CD4-positive, alpha-beta T cell (primary cell): ENCODE measurements at regions not wholly inside any gene's neighbourhood (a gene's known extent, or its start where the extent isn't known, plus 50 kb on each side); places are given as distances from the start of the nearest gene placed in this dataset.

Experiments used
- ATAC-seq: fragments of 200-7000 bp; cut with Tn5 transposase; one replicate; pipeline ENCODE4 v1.10.0; 2022; ENCODE audit warnings: mild to moderate bottlenecking; ENCODE audit not compliant: poor library complexity
- CTCF ChIA-PET: fragments of 350-600 bp; sonication (Branson Sonifier 250); formaldehyde crosslinking; loops from one replicate; lab custom pipeline; 2021; ENCODE audit warnings: antibody characterized with exemption, inconsistent platforms; lab: Charles Lee
- POLR2A ChIA-PET: fragments of 350-600 bp; sonication (Branson Sonifier 250); formaldehyde crosslinking; loops from one replicate; lab custom pipeline; 2021; ENCODE audit warnings: antibody characterized with exemption, inconsistent platforms; lab: Charles Lee
- DNase-seq, 14 experiments: peaks; one replicate each; pipeline ENCODE4 v3.0.0-alpha.2; 2013 to 2020; ENCODE audit warnings: mixed read lengths in 2 of 14
- H3K27ac ChIP-seq, 2 donors: one replicate each; pipeline versions ENCODE4 v1.5.1 to v1.7.0; 2013; ENCODE audit warnings: low read length in 2 of 2, low read depth in 1 of 2, mild to moderate bottlenecking in 1 of 2
- H3K27me3 ChIP-seq, 2 experiments: 1 replicate in 1 of 2; 2 replicates in 1 of 2; pipeline versions ENCODE4 v1.6.1 to v1.7.0; 2013; ENCODE audit warnings: low read length in 2 of 2, control low read depth in 1 of 2, mild to moderate bottlenecking in 1 of 2, moderate library complexity in 1 of 2; ENCODE audit not compliant: insufficient read depth in 2 of 2, control insufficient read depth in 1 of 2
- H3K36me3 ChIP-seq: one replicate; pipeline ENCODE4 v1.6.1; 2013; ENCODE audit warnings: low read length, control low read depth; ENCODE audit not compliant: insufficient read depth
- H3K4me1 ChIP-seq: one replicate; pipeline ENCODE4 v1.6.1; 2013; ENCODE audit warnings: low read length, control low read depth; ENCODE audit not compliant: insufficient read depth
- H3K4me3 ChIP-seq: one replicate; pipeline ENCODE4 v1.5.1; 2013; ENCODE audit warnings: mild to moderate bottlenecking, low read length, moderate library complexity
- H3K9me3 ChIP-seq, 2 experiments: 1 replicate in 1 of 2; 2 replicates in 1 of 2; pipeline versions ENCODE4 v1.6.1 to v1.7.0; 2013; ENCODE audit warnings: low read length in 2 of 2, mild to moderate bottlenecking in 2 of 2, control low read depth in 1 of 2, moderate library complexity in 1 of 2; ENCODE audit not compliant: control insufficient read depth in 1 of 2, insufficient read depth in 1 of 2
- H3K27ac Mint-ChIP-seq: one replicate; pipeline ENCODE4 v1.8.0; 2020; ENCODE audit warnings: mixed read lengths
- H3K27me3 Mint-ChIP-seq: one replicate; pipeline ENCODE4 v1.8.0; 2021; ENCODE audit warnings: mixed read lengths
- H3K36me3 Mint-ChIP-seq: one replicate; pipeline ENCODE4 v1.8.0; 2021; ENCODE audit warnings: low read depth, mixed read lengths
- H3K4me1 Mint-ChIP-seq: one replicate; pipeline ENCODE4 v1.8.0; 2021; ENCODE audit warnings: low read depth, mixed read lengths
- H3K4me3 Mint-ChIP-seq: one replicate; pipeline ENCODE4 v1.8.0; 2020; ENCODE audit warnings: mild to moderate bottlenecking, mixed read lengths
- H3K9me3 Mint-ChIP-seq: one replicate; pipeline ENCODE4 v1.8.0; 2020; ENCODE audit warnings: mixed read lengths
- intact Hi-C, 2 experiments: fragments of 100-400 bp; cut with DNase I in 1 of 2; cut with micrococcal nuclease in 1 of 2; formaldehyde crosslinking; loops; one replicate each; pipeline versions ENCODE4 v1.15.1 to v1.9.0; 2023 to 2025; cut with DNase I, micrococcal nuclease
- TF ChIP-seq, protein P1 (sequence below): fragments of 200-600 bp; IDR thresholded peaks from one replicate; pipeline ENCODE4 v1.8.0; 2022; ENCODE audit warnings: antibody characterized with exemption, mild to moderate bottlenecking

DNA sequence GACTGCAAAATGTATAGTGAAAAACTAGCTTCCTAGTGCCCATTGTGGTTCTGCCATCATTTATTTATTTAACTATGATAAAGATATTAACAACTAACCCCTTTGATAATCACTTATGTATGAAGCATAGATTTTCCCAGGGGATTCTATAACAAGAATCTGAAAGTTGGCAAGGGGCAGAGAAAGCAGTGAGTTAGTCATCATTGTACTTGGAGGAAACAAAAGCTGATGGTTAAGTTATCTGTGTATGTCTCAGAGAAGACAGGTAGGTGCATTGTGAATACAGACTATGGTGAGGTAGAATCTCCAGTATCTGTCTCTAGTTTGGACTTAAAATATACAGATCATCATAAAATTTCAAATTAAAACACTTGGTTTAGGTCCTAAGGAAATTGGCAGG, 2159.1 kb upstream of the CELF4 start:
- Mint-ChIP-seq H3K9me3 (peaks cover 2% of the 10 kb centered on the region), H3K4me3 (no peak overlapping the region), H3K36me3 (no peaks in the 10 kb centered on the region), H3K4me1 (no peaks in the 10 kb centered on the region), H3K27ac (no peak overlapping the region), H3K27me3 (no peaks in the 10 kb centered on the region)
- TF ChIP-seq, protein P1, sequence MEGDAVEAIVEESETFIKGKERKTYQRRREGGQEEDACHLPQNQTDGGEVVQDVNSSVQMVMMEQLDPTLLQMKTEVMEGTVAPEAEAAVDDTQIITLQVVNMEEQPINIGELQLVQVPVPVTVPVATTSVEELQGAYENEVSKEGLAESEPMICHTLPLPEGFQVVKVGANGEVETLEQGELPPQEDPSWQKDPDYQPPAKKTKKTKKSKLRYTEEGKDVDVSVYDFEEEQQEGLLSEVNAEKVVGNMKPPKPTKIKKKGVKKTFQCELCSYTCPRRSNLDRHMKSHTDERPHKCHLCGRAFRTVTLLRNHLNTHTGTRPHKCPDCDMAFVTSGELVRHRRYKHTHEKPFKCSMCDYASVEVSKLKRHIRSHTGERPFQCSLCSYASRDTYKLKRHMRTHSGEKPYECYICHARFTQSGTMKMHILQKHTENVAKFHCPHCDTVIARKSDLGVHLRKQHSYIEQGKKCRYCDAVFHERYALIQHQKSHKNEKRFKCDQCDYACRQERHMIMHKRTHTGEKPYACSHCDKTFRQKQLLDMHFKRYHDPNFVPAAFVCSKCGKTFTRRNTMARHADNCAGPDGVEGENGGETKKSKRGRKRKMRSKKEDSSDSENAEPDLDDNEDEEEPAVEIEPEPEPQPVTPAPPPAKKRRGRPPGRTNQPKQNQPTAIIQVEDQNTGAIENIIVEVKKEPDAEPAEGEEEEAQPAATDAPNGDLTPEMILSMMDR, result no peak
- no peak for ATAC-seq
- no peaks in the 10 kb centered on the region for H3K27me3 ChIP-seq
- H3K4me3 ChIP-seq, result no peak overlapping the region
- POLR2A ChIA-PET, result no interaction called here
- intact Hi-C loops, result no loop called here
- DNase-seq, result no peak
- no peaks in the 10 kb centered on the region for H3K36me3 ChIP-seq
- H3K9me3 ChIP-seq, result no peaks in the 10 kb centered on the region
- CTCF ChIA-PET, result no interaction called here
- H3K27ac ChIP-seq, result no peak overlapping the region
- no peaks in the 10 kb centered on the region for H3K4me1 ChIP-seq

DNA sequence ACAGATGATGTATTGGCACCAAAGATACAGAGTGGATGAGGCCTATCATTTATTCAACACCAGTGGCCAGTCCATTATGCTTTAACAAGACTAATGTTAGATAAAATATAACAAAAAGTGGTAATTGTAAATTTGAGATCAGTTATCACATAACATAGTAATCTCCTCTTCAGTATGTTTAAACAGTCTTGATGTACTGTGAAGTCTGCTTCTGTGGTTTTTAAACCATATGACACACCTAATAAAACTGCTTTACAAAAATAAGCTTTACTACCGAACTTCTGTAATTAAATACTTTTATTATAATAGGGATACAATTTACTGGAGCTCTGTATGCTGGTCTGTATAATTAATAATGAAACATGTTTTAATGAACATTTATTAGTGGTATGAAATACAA, 2156.1 kb upstream of the CELF4 start:
- H3K36me3 Mint-ChIP-seq, result no peaks in the 10 kb centered on the region
- TF ChIP-seq, protein P1, result no peak
- no peaks in the 10 kb centered on the region for H3K4me1 Mint-ChIP-seq
- H3K27me3 Mint-ChIP-seq, result no peaks in the 10 kb centered on the region
- Histone ChIP-seq H3K9me3 (no peaks in the 10 kb centered on the region), H3K4me1 (no peaks in the 10 kb centered on the region), H3K36me3 (no peaks in the 10 kb centered on the region), H3K27ac (no peak overlapping the region), H3K4me3 (no peak overlapping the region), H3K27me3 (no peaks in the 10 kb centered on the region)
- ChIA-PET POLR2A (no interaction called here), CTCF (no interaction called here)
- no peak overlapping the region for H3K4me3 Mint-ChIP-seq
- ATAC-seq, result no peak
- DNase-seq, result no peak
- peaks cover 2% of the 10 kb centered on the region for H3K9me3 Mint-ChIP-seq
- intact Hi-C loops, result no loop called here
- no peak overlapping the region for H3K27ac Mint-ChIP-seq

DNA sequence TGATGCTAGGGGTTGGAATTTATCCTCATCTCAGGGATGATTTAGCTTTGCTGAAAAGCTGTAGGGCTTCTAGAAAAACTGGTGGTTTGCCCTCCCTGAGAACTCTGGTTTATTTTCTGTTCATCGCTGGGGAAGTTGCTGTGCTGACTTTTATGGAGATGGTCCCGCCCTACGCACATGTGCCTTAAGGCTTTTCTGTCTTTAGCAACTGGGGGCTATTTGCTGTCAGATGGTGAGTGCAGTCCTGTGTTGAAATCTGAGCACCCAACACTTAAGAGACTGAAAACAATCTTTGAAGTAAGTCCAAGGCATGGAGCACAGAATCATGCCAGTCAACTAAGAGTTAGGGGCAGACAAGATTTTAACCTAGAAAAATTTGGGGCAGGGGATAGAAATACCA, 2148.4 kb upstream of the CELF4 start:
- no peak overlapping the region for H3K27ac ChIP-seq
- H3K9me3 Mint-ChIP-seq, result peaks cover 3% of the 10 kb centered on the region
- no peaks in the 10 kb centered on the region for H3K27me3 ChIP-seq
- no peaks in the 10 kb centered on the region for H3K36me3 Mint-ChIP-seq
- POLR2A ChIA-PET, result no interaction called here
- CTCF ChIA-PET, result no interaction called here
- H3K27ac Mint-ChIP-seq, result no peak overlapping the region
- H3K4me3 Mint-ChIP-seq, result no peak overlapping the region
- no peaks in the 10 kb centered on the region for H3K27me3 Mint-ChIP-seq
- ATAC-seq (no peak), DNase-seq (no peak)
- no peaks in the 10 kb centered on the region for H3K9me3 ChIP-seq
- H3K4me3 ChIP-seq, result no peak overlapping the region
- TF ChIP-seq, protein P1, result no peak
- no peaks in the 10 kb centered on the region for H3K4me1 ChIP-seq
- H3K4me1 Mint-ChIP-seq, result no peaks in the 10 kb centered on the region
- intact Hi-C loops, result no loop called here
- no peaks in the 10 kb centered on the region for H3K36me3 ChIP-seq
